Forelimb muscle (tissue), 1 donor: ENCODE measurements at regions not wholly inside any gene's neighbourhood (a gene's known extent, or its start where the extent isn't known, plus 50 kb on each side); places are given as distances from the start of the nearest gene placed in this dataset.

Experiments used
- DNase-seq: peaks from one replicate; pipeline ENCODE4 v3.0.0-alpha.2; 2013; ENCODE audit warnings: low read depth

DNA sequence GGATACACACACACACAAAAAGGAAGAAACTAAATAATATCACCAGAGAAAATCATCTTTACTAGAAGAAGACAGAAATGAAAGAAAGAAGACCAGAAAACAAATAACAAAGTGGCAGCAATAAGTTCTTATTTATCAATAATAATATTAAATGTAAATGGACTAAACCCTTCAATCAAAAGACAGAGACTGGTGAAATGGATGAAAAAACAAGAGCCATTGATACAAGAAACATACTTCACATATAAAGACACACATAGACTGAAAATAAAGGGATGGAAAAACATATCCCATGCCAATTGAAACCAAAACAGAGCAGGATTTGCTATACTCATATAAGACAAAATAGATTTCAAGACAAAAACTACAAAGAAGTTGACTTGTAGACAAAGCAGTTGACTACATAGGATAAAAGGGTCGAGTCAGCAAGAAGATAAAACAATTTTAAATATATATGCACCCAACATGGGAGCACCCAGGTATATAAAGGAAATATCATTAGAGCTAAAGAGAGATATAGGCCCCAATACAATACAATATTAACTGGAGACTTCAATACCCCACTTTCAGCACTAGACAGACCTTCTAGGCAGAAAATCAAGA is 259.4 kb downstream of the EPM2A start:
- DNase-seq: no peak

- DNase-seq: no peak
Observed at GRCh38 chr6:145480024-145480423, 255.3 kb downstream of the EPM2A start.

DNA sequence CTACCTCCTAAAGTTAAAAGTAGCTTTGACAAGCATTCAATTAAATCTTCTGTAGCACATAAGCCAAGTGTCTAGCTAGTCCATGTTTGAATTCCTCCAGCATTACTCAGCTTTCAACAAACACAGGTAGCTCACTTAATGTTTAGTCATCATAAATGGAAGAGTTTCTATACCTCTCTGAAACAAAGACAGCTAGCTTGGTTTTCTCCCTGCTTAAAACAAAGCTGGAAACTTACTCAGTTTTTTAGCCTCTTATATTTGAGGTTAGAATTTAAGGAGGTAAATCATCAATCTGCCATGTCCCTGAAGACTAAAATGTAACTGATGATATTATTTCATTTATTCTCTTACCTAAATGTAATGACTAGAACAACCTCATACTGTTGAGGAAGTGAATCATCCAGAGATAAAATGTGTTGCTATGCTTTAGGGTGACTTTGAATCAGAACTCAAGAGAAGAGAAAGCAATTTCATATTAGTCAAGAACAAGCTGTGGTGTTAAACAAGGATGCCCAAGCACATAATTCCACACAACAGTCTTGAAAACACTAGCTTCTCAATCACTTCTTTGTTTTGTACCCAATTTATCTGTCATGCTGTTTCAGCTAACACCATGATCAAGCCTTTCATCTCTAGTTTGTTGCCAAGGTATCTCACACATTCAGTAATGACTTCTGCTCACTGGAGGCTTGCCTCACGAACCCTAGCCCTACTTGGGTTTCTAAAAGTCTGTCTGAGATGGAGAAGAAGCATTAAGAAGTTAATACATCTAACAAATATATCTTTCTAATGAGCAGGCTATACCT is 251.9 kb downstream of the EPM2A start:
- no peak for DNase-seq

- DNase-seq: no peak
Observed at GRCh38 chr6:145485288-145485687, 250.0 kb downstream of the EPM2A start.

GRCh38 chr6:145486306-145486705 is 249.0 kb downstream of the EPM2A start:
- DNase-seq: no peak

- DNase-seq: no peak
Observed at GRCh38 chr6:145489583-145489982, 245.7 kb downstream of the EPM2A start.

DNA sequence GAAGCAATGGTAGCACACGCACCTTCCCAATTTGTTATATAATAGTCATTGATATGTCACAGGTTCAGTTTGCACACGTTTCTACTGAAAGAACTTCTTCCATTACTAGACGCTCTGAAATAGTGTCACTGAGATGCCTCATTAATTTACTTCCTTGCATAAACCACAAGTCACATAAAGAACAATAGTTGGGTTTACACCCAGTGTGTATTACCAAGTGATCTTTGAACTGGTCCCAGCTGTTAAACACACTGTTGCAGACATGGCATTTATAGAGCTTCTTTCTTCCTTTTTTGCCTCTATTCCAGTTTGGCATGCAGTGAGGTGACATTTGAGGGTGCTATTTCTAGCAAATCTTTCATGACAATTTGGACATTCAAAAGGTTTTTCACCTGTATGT is 245.3 kb downstream of the EPM2A start:
- no peak for DNase-seq

GRCh38 chr6:145491126-145491525 is 244.2 kb downstream of the EPM2A start:
- DNase-seq: no peak

- DNase-seq: no peak
Observed at GRCh38 chr6:145497006-145497405, 238.3 kb downstream of the EPM2A start.

- DNase-seq: no peak
Observed at GRCh38 chr6:145498425-145498824, 236.9 kb downstream of the EPM2A start.

GRCh38 chr6:145502416-145502815 is 232.9 kb downstream of the EPM2A start:
- DNase-seq: no peak

DNA sequence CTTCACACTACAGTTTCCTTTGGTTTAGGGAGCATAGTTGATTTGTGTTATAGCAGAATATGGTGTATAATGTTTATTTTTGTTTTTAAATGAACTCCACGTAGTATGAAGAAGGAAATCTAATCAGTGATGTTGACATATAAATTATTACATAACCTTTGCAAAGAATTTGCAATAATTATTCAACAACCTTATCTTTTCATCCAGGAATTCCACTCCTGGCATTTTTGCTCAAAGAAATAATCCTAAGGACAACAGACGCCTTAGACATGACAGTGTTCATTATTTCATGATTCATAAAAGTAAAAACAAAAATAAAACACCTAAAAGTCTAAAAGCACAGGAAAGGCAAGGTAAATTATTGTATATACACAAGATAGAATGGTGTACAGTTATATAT is 229.2 kb downstream of the EPM2A start:
- DNase-seq: no peak

DNA sequence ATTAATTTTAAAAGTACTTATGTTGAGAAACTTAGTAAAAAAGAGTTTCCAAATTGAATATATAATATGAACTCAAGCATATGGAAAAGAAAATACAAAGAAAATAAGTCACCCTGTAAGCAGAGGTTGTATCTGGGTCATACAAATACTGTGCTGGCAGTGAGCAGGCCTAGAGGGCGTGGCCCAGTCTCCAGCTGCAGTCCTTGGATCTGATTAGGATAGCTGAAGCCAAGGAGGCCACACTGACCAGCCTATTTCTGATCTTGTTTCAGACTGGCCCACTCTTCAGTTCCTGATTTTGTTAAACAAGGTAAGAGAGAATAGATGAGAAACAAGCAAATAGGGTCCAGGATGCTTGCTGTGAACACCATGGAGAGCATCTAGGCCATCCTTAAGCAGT is 228.8 kb downstream of the EPM2A start:
- no peak for DNase-seq

DNA sequence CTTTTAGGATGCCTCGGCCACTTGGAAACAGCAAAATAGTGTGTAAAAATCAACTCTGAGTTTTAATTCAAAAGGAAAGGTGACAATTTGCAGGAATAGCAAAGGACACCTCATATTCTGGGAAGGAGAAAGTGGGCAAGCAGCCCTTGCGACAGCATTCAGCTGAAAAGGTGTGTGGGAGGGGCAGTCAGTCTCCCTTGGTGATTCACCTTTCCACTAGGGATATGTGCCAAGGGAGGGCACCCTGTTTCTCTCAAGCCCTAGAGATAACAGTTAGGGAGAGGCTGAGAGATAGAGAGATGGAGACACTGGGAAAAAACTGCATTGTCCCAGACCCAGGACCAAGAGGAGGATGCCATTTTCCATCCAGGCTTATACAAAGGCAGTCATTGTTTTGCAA is 228.1 kb downstream of the EPM2A start:
- DNase-seq: no peak

- DNase-seq: no peak
Observed at GRCh38 chr6:145508107-145508506, 227.2 kb downstream of the EPM2A start.

DNA sequence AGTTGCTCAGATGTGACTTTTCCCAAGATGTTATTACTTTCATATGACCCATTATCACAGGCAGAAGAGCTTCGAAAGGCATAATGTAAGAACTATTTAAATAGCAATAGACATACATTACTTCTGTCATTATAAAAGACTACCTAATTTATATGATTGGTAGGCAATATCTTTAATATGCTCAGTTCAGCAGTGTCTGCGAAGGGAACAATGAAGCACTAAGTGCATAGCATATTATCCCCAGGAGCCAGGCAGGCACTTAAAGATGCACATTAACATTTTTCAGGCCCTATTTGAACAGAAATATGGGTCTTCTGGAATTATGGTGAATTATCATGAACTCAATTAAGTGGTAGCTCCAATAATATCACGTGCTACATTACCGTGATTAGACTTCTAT is 217.8 kb downstream of the EPM2A start:
- no peak for DNase-seq

- DNase-seq: no peak
Observed at GRCh38 chr6:145525038-145525437, 210.3 kb downstream of the EPM2A start.

- no peak for DNase-seq
Observed at GRCh38 chr6:145529582-145529981, 205.7 kb downstream of the EPM2A start.

DNA sequence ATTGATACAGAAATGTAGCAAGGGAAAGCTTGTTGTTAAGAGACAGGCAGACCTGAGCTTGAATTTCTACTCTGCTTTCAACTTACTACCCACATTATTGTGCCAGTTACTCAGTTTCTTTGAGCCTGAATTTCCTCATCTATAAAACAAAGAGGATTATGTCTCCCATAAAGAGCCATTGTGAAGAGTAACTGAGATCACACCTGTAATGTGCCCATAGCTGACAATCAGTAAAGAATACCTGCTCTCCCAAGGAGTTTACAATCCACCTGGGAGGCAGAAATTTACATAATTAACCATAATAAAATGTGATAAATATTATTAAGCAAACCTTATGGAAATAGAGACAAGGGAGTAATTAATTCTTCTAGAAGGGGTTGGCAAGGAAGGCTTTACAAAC is 204.9 kb downstream of the EPM2A start:
- DNase-seq: no peak

- DNase-seq: no peak
Observed at GRCh38 chr6:145531032-145531431, 204.3 kb downstream of the EPM2A start.

GRCh38 chr6:145531822-145532221 is 203.5 kb downstream of the EPM2A start:
- no peak for DNase-seq

- DNase-seq: no peak
Observed at GRCh38 chr6:145532361-145532760, 203.0 kb downstream of the EPM2A start.

DNA sequence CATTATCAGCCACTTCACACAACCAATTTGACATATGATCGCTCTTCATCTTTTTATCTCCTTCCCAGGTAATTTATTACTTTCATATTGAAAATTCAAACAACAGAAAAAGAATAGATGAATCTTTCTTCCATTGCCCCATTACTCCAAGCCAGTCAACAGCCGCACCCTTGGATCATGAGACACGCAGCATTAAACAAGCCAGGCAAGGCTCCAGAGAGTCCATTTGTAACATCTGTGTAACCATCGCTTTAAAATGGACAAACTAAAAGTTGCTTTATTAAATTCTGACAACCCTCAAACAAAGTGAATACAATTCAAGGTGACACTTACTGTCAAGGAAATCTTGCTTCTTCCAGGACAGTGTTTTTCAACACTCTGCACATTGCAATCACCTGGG is 200.3 kb downstream of the EPM2A start:
- DNase-seq: no peak

- no peak for DNase-seq
Observed at GRCh38 chr6:145538989-145539388, 196.3 kb downstream of the EPM2A start.
